OCI-LY1 (cell line): ENCODE measurements at regions not wholly inside any gene's neighbourhood (a gene's known extent, or its start where the extent isn't known, plus 50 kb on each side); places are given as distances from the start of the nearest gene placed in this dataset.

Experiments
- H2AFZ ChIP-seq: fragments of 200-600 bp; sonication (generic), shearing (Covaris generic); 2 replicates; pipeline ENCODE4 v1.6.0; 2014; ENCODE audit warnings: antibody characterized with exemption, mild to moderate bottlenecking, low read length
- H3F3A ChIP-seq: fragments of 200-600 bp; sonication (generic), shearing (Covaris generic); 2 replicates; pipeline ENCODE4 v1.6.0; 2014; ENCODE audit warnings: mild to moderate bottlenecking, antibody characterized with exemption, low read length, moderate library complexity; ENCODE audit not compliant: insufficient read depth
- H3K27ac ChIP-seq: fragments of 200-600 bp; sonication (generic); 2 replicates; pipeline ENCODE4 v1.5.1; 2014; ENCODE audit warnings: low read length, mixed run types, mild to moderate bottlenecking, low read depth; ENCODE audit not compliant: poor library complexity, severe bottlenecking
- H3K27me3 ChIP-seq: fragments of 200-600 bp; sonication (generic); 2 replicates; pipeline ENCODE4 v1.6.0; 2014; ENCODE audit warnings: antibody characterized with exemption, mild to moderate bottlenecking, low read length, moderate library complexity; ENCODE audit not compliant: insufficient read depth
- H3K36me3 ChIP-seq: fragments of 200-600 bp; sonication (generic); 2 replicates; pipeline ENCODE4 v1.6.1; 2014; ENCODE audit warnings: mild to moderate bottlenecking, antibody characterized with exemption, low read length, moderate library complexity, mixed read lengths; ENCODE audit not compliant: insufficient read depth
- H3K4me1 ChIP-seq: fragments of 200-600 bp; sonication (generic); 2 replicates; pipeline ENCODE4 v1.5.1; 2014; ENCODE audit warnings: mild to moderate bottlenecking, low read length, moderate library complexity; ENCODE audit not compliant: insufficient read depth, severe bottlenecking
- H3K4me2 ChIP-seq: fragments of 200-600 bp; sonication (generic), shearing (Covaris generic); 2 replicates; pipeline ENCODE4 v1.6.1; 2014; ENCODE audit warnings: low read length
- H3K4me3 ChIP-seq: fragments of 200-600 bp; sonication (generic); 2 replicates; pipeline ENCODE4 v1.5.1; 2014; ENCODE audit warnings: low read length, low read depth, mild to moderate bottlenecking, mixed read lengths; ENCODE audit not compliant: poor library complexity, severe bottlenecking
- H3K79me2 ChIP-seq: fragments of 200-600 bp; shearing (Covaris generic); 2 replicates; pipeline ENCODE4 v1.6.1; 2016; ENCODE audit warnings: mixed run types, low read length, mixed read lengths; ENCODE audit not compliant: insufficient read depth
- H3K9ac ChIP-seq: fragments of 200-600 bp; sonication (generic), shearing (Covaris generic); 2 replicates; pipeline ENCODE4 v1.6.1; 2014; ENCODE audit warnings: mild to moderate bottlenecking, low read length, mixed read lengths
- H3K9me2 ChIP-seq: fragments of 200-600 bp; sonication (generic), shearing (Covaris generic); 2 replicates; pipeline ENCODE4 v1.6.1; 2014; ENCODE audit warnings: low read depth, mild to moderate bottlenecking, low read length, mixed read lengths
- H3K9me3 ChIP-seq: fragments of 200-600 bp; shearing (Covaris generic); 2 replicates; pipeline ENCODE4 v1.6.1; 2014; ENCODE audit warnings: low read length, mixed read lengths
- H4K20me1 ChIP-seq: fragments of 200-600 bp; sonication (generic), shearing (Covaris generic); 2 replicates; pipeline ENCODE4 v1.6.0; 2016; ENCODE audit warnings: mild to moderate bottlenecking, low read length; ENCODE audit not compliant: insufficient read depth
- EZH2 ChIP-seq: fragments of 200-600 bp; sonication (generic), shearing (Covaris generic); IDR thresholded peaks from 2 replicates; pipeline ENCODE4 v1.8.0; 2017; ENCODE audit warnings: borderline replicate concordance, mixed run types, mild to moderate bottlenecking, antibody characterized with exemption, low read length, moderate library complexity, mixed read lengths
- TF ChIP-seq, protein P1 (sequence below): fragments of 200-600 bp; sonication (generic), shearing (Covaris generic); IDR thresholded peaks from 2 replicates; pipeline ENCODE4 v1.5.1; 2017; ENCODE audit warnings: mild to moderate bottlenecking, antibody characterized with exemption, low read length, moderate library complexity, mixed read lengths

DNA sequence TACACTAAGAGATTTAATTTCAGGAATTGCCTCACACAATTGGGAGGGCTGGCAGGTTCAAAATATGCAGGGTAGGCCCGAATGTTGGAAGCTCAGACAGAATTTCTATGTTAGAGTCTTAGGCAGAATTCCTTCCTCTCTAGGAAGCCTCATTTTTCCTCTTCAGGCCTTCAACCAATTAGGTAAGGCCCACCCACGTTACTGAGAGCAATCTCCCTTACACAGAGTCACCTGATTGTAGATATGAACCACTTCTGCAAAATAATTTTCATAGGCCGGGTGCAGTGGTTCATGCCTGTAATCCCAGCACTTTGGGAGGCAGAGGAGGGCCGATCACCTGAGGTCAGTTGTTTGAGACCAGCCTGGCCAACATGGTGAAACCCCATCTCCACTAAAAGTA, 50.2 kb upstream of the HIVEP1 start:
- H2AFZ ChIP-seq = no peak overlapping the region
- H3K9me2 ChIP-seq = no peaks in the 10 kb centered on the region
- no peaks in the 10 kb centered on the region for H3K27me3 ChIP-seq
- no peaks in the 10 kb centered on the region for H3K79me2 ChIP-seq
- no peaks in the 10 kb centered on the region for H4K20me1 ChIP-seq
- H3K9me3 ChIP-seq = no peaks in the 10 kb centered on the region
- no peaks in the 10 kb centered on the region for H3K4me1 ChIP-seq
- H3K4me3 ChIP-seq = no peak overlapping the region
- no peak for TF ChIP-seq EZH2
- TF ChIP-seq, protein P1, sequence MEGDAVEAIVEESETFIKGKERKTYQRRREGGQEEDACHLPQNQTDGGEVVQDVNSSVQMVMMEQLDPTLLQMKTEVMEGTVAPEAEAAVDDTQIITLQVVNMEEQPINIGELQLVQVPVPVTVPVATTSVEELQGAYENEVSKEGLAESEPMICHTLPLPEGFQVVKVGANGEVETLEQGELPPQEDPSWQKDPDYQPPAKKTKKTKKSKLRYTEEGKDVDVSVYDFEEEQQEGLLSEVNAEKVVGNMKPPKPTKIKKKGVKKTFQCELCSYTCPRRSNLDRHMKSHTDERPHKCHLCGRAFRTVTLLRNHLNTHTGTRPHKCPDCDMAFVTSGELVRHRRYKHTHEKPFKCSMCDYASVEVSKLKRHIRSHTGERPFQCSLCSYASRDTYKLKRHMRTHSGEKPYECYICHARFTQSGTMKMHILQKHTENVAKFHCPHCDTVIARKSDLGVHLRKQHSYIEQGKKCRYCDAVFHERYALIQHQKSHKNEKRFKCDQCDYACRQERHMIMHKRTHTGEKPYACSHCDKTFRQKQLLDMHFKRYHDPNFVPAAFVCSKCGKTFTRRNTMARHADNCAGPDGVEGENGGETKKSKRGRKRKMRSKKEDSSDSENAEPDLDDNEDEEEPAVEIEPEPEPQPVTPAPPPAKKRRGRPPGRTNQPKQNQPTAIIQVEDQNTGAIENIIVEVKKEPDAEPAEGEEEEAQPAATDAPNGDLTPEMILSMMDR = no peak
- H3K36me3 ChIP-seq = no peaks in the 10 kb centered on the region
- no peak overlapping the region for H3K27ac ChIP-seq
- H3F3A ChIP-seq = no peaks in the 10 kb centered on the region
- H3K4me2 ChIP-seq = no peak overlapping the region
- H3K9ac ChIP-seq = no peak overlapping the region

- Histone ChIP-seq H3K36me3 (no peaks in the 10 kb centered on the region), H3K4me3 (no peak overlapping the region), H4K20me1 (no peaks in the 10 kb centered on the region), H2AFZ (no peak overlapping the region), H3K4me2 (no peak overlapping the region), H3K27me3 (no peaks in the 10 kb centered on the region), H3K9ac (no peak overlapping the region), H3K79me2 (no peaks in the 10 kb centered on the region), H3K4me1 (no peaks in the 10 kb centered on the region), H3F3A (no peaks in the 10 kb centered on the region), H3K9me3 (no peaks in the 10 kb centered on the region), H3K27ac (no peak overlapping the region), H3K9me2 (no peaks in the 10 kb centered on the region)
- TF ChIP-seq, protein P1 = no peak
- TF ChIP-seq EZH2 = no peak
Observed at GRCh38 chr6:11960909-11961779, 51.0 kb upstream of the HIVEP1 start.

- Histone ChIP-seq H3K9me2 (no peaks in the 10 kb centered on the region), H3K27me3 (no peaks in the 10 kb centered on the region), H3F3A (no peaks in the 10 kb centered on the region), H4K20me1 (no peaks in the 10 kb centered on the region), H3K36me3 (no peaks in the 10 kb centered on the region), H3K4me3 (no peak overlapping the region), H3K4me2 (no peak overlapping the region), H3K4me1 (no peaks in the 10 kb centered on the region), H3K27ac (no peak overlapping the region), H3K79me2 (no peaks in the 10 kb centered on the region), H3K9ac (no peak overlapping the region), H3K9me3 (no peaks in the 10 kb centered on the region), H2AFZ (no peak overlapping the region)
- TF ChIP-seq EZH2 = no peak
- TF ChIP-seq, protein P1 = no peak
Observed at GRCh38 chr6:11956781-11957180, 55.3 kb upstream of the HIVEP1 start.
